Ishikawa (cell line): ENCODE measurements at regions not wholly inside any gene's neighbourhood (a gene's known extent, or its start where the extent isn't known, plus 50 kb on each side); places are given as distances from the start of the nearest gene placed in this dataset.

ENCODE experiments used
- CEBPB ChIP-seq: IDR thresholded peaks from 2 replicates; pipeline ENCODE4 v1.6.1; 2012
- CREB1 ChIP-seq: IDR thresholded peaks from 2 replicates; pipeline ENCODE4 v1.6.1; 2012; ENCODE audit warnings: low read depth
- EP300 ChIP-seq: IDR thresholded peaks from 2 replicates; pipeline ENCODE4 v1.6.1; 2012; ENCODE audit warnings: borderline replicate concordance
- FOXM1 ChIP-seq: IDR thresholded peaks from 2 replicates; pipeline ENCODE4 v1.6.1; 2012; ENCODE audit warnings: low read depth, borderline replicate concordance
- MAX ChIP-seq: IDR thresholded peaks from 2 replicates; pipeline ENCODE4 v1.6.1; 2012
- NFIC ChIP-seq: IDR thresholded peaks from 2 replicates; pipeline ENCODE4 v1.6.1; 2012
- REST ChIP-seq: IDR thresholded peaks from 2 replicates; pipeline ENCODE4 v1.6.1; 2012; ENCODE audit warnings: low read depth, mild to moderate bottlenecking
- TAF1 ChIP-seq: IDR thresholded peaks from 2 replicates; pipeline ENCODE4 v1.6.1; 2012; ENCODE audit warnings: low read depth, mild to moderate bottlenecking
- TEAD4 ChIP-seq: IDR thresholded peaks from 2 replicates; pipeline ENCODE4 v1.6.1; 2012
- USF1 ChIP-seq: IDR thresholded peaks from 2 replicates; pipeline ENCODE4 v1.6.1; 2012
- YY1 ChIP-seq: IDR thresholded peaks from 2 replicates; pipeline ENCODE4 v1.6.1; 2012; ENCODE audit warnings: low read depth
- ZBTB7A ChIP-seq: IDR thresholded peaks from 2 replicates; pipeline ENCODE4 v1.6.1; 2012; ENCODE audit warnings: low read depth

- TF ChIP-seq EP300 (no peak), YY1 (no peak), MAX (no peak), REST (no peak), CREB1 (no peak), USF1 (no peak), NFIC (no peak), TEAD4 (no peak), CEBPB (no peak), TAF1 (no peak), FOXM1 (no peak), ZBTB7A (no peak)
Measured at GRCh38 chr13:88552966-88553365, 881.8 kb downstream of the SLITRK5 start.
